OCI-LY7 (cell line): ENCODE measurements at regions not wholly inside any gene's neighbourhood (a gene's known extent, or its start where the extent isn't known, plus 50 kb on each side); places are given as distances from the start of the nearest gene placed in this dataset.

Experiments used
- BruUV-seq: library from RNA; stranded (reverse); fragments of 400-500 nt; replicated peaks from 2 replicates; lab custom pipeline; 2021; lab: Mats Ljungman, UMichigan
- CTCF ChIA-PET: fragments of 300-600 bp; sonication (Branson Sonifier 250); formaldehyde crosslinking; loops from one replicate; lab custom pipeline; 2022; ENCODE audit warnings: antibody characterized with exemption; ENCODE audit not compliant: unreplicated experiment; lab: Charles Lee
- POLR2A ChIA-PET: fragments of 300-600 bp; sonication (Branson Sonifier 250); formaldehyde crosslinking; loops from one replicate; lab custom pipeline; 2022; ENCODE audit warnings: antibody characterized with exemption; lab: Charles Lee
- DNase-seq: peaks from one replicate; pipeline ENCODE4 v3.0.0-alpha.2; 2015; ENCODE audit warnings: low spot score
- H2AFZ ChIP-seq: fragments of 200-600 bp; sonication (generic), shearing (Covaris generic); 2 replicates; pipeline ENCODE4 v1.6.1; 2014; ENCODE audit warnings: mild to moderate bottlenecking, antibody characterized with exemption, low read length, moderate library complexity
- H3K27ac ChIP-seq: fragments of 200-600 bp; sonication (generic); 2 replicates; pipeline ENCODE4 v1.5.1; 2014; ENCODE audit warnings: mixed run types, low read depth, mild to moderate bottlenecking, moderate library complexity, low read length, inconsistent platforms; ENCODE audit not compliant: poor library complexity, severe bottlenecking
- H3K36me3 ChIP-seq: fragments of 200-600 bp; sonication (generic); 2 replicates; pipeline ENCODE4 v1.6.1; 2014; ENCODE audit warnings: mild to moderate bottlenecking, antibody characterized with exemption, low read length, moderate library complexity, mixed read lengths; ENCODE audit not compliant: insufficient read depth
- H3K4me1 ChIP-seq: fragments of 200-600 bp; sonication (generic); 2 replicates; pipeline ENCODE4 v1.5.1; 2014; ENCODE audit warnings: mild to moderate bottlenecking, low read length; ENCODE audit not compliant: insufficient read depth, poor library complexity, severe bottlenecking
- H3K4me2 ChIP-seq: fragments of 200-600 bp; sonication (generic); 2 replicates; pipeline ENCODE4 v1.6.1; 2014; ENCODE audit warnings: mild to moderate bottlenecking, low read length
- H3K4me3 ChIP-seq: fragments of 200-600 bp; sonication (generic); 2 replicates; pipeline ENCODE4 v1.5.1; 2014; ENCODE audit warnings: mild to moderate bottlenecking, low read depth, low read length; ENCODE audit not compliant: poor library complexity, severe bottlenecking
- H3K79me2 ChIP-seq: fragments of 200-600 bp; sonication (generic); 2 replicates; pipeline ENCODE4 v1.6.1; 2016; ENCODE audit warnings: low read depth, mild to moderate bottlenecking, low read length, moderate library complexity, mixed read lengths; ENCODE audit not compliant: insufficient read depth
- H3K9me2 ChIP-seq: fragments of 200-600 bp; sonication (generic); 2 replicates; pipeline ENCODE4 v1.6.1; 2016; ENCODE audit warnings: mild to moderate bottlenecking, low read length, mixed read lengths; ENCODE audit not compliant: insufficient read depth
- H3K9me3 ChIP-seq: fragments of 200-600 bp; sonication (generic); 2 replicates; pipeline ENCODE4 v1.6.1; 2014; ENCODE audit warnings: mild to moderate bottlenecking, mixed run types, low read length, mixed read lengths
- H4K20me1 ChIP-seq: fragments of 200-600 bp; sonication (generic); 2 replicates; pipeline ENCODE4 v1.6.1; 2014; ENCODE audit warnings: mild to moderate bottlenecking, antibody characterized with exemption, low read length, moderate library complexity, mixed read lengths; ENCODE audit not compliant: insufficient read depth
- EZH2phosphoT487 ChIP-seq: fragments of 200-600 bp; sonication (generic); IDR thresholded peaks from 2 replicates; pipeline ENCODE4 v1.6.1; 2018; ENCODE audit warnings: low read depth, borderline replicate concordance, mild to moderate bottlenecking, mixed run types, antibody characterized with exemption, low read length, moderate library complexity, mixed read lengths
- intact Hi-C: fragments of 100-400 bp; cut with micrococcal nuclease; formaldehyde crosslinking; loops from one replicate; pipeline ENCODE4 v1.10.0; 2022; ENCODE audit not compliant: unreplicated experiment
- TF ChIP-seq, protein P1 (sequence below): fragments of 200-600 bp; sonication (generic); conservative IDR thresholded peaks from 2 replicates; pipeline ENCODE4 v1.5.1; 2014; ENCODE audit warnings: mild to moderate bottlenecking, antibody characterized with exemption, low read length, moderate library complexity, mixed read lengths

DNA sequence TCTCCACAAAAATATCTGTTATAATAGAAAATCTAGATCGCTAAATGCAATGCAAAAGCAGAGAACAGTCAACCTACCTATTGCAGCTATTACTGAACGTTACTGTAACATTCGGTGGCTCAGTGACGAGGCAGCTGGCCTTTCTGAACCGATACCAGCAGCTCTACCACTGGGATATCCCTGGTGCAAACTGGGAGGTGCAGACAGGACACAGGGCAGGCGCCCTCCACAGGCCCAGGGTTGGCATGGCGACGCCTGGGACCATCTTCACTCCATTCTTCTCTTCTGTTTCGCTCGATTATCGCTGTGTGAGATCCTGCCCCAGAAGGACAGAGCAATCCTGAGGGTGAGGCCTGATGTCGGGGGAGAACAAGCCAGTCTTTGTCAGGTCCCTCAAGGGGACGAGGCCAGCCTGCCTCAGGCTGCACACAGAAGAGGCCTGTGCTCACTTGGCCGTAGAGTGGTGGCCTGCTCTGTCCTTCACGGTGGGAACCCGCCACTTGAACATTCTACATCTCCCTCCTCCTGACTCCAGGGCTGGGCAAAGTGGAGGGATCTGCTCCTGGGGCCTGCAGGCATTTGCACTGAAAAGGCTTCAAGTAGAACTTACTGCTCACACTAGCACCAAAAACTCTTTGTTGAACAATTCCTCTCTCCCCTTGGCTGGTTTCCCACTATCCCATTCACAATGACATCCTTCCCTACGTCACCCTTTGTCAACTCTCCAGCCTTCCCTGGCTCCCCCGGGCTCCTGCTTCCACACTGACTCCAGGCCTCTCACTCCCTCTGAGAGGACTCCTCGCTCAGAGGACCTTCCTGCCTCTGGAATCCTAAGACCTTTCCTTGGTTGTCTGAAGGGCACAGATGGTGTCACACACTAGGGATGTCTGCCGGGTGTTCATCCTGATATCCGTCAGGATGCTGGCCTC is 49.7 kb downstream of the CYRIA start:
- Histone ChIP-seq H3K4me3 (no peak overlapping the region), H3K9me3 (no peaks in the 10 kb centered on the region), H4K20me1 (no peaks in the 10 kb centered on the region), H3K4me2 (no peak overlapping the region), H3K79me2 (no peaks in the 10 kb centered on the region), H2AFZ (no peak overlapping the region), H3K36me3 (peaks cover 27% of the 10 kb centered on the region), H3K4me1 (peaks cover 29% of the 10 kb centered on the region), H3K27ac (no peak overlapping the region), H3K9me2 (no peaks in the 10 kb centered on the region)
- no peak for DNase-seq
- no TSS peak for BruUV-seq
- ChIA-PET CTCF (interaction anchor here (1.5 kb wide), 1 partner anchor 141 kb away, joined by 3 read pairs; no protein-coding TSS in a partner anchor), POLR2A (interaction anchor here (0.6 kb wide), 1 partner anchor 544 kb away, joined by 3 read pairs; no protein-coding TSS in a partner anchor)
- TF ChIP-seq EZH2phosphoT487: no peak
- TF ChIP-seq, protein P1, sequence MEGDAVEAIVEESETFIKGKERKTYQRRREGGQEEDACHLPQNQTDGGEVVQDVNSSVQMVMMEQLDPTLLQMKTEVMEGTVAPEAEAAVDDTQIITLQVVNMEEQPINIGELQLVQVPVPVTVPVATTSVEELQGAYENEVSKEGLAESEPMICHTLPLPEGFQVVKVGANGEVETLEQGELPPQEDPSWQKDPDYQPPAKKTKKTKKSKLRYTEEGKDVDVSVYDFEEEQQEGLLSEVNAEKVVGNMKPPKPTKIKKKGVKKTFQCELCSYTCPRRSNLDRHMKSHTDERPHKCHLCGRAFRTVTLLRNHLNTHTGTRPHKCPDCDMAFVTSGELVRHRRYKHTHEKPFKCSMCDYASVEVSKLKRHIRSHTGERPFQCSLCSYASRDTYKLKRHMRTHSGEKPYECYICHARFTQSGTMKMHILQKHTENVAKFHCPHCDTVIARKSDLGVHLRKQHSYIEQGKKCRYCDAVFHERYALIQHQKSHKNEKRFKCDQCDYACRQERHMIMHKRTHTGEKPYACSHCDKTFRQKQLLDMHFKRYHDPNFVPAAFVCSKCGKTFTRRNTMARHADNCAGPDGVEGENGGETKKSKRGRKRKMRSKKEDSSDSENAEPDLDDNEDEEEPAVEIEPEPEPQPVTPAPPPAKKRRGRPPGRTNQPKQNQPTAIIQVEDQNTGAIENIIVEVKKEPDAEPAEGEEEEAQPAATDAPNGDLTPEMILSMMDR: peak; percentile 46
- intact Hi-C loops: no loop called here

GRCh38 chr2:16615246-16615645 is 50.4 kb downstream of the CYRIA start:
- no peak overlapping the region for H3K4me3 ChIP-seq
- no peaks in the 10 kb centered on the region for H3K79me2 ChIP-seq
- no peaks in the 10 kb centered on the region for H4K20me1 ChIP-seq
- no TSS peak for BruUV-seq
- no peaks in the 10 kb centered on the region for H3K9me2 ChIP-seq
- ChIA-PET POLR2A (interaction anchor here (0.9 to 1.3 kb wide), 2 partner anchors 10 to 24 kb away, joined by 3 to 4 read pairs; no protein-coding TSS in a partner anchor), CTCF (interaction anchor here (0.9 kb wide), 1 partner anchor 39 kb away, joined by 3 read pairs; no protein-coding TSS in a partner anchor)
- H3K4me1 ChIP-seq: peaks cover 28% of the 10 kb centered on the region
- H3K9me3 ChIP-seq: no peaks in the 10 kb centered on the region
- no peak overlapping the region for H3K27ac ChIP-seq
- DNase-seq: no peak
- H3K36me3 ChIP-seq: peaks cover 22% of the 10 kb centered on the region
- no peak for TF ChIP-seq EZH2phosphoT487
- TF ChIP-seq, protein P1: no peak
- no peak overlapping the region for H3K4me2 ChIP-seq
- H2AFZ ChIP-seq: no peak overlapping the region
- intact Hi-C loops: no loop called here
